ENCODE measurements at regions not wholly inside any gene's neighbourhood (a gene's known extent, or its start where the extent isn't known, plus 50 kb on each side); places are given as distances from the start of the nearest gene placed in this dataset.

GRCh38 chr3:124354150-124354549 lies 362.2 kb upstream of the ROPN1 start:
- peaks cover 0 to 2% of the 10 kb centered on the region in 2 donors for H3K27me3 ChIP-seq
- TF ChIP-seq EP300 (IDR thresholded peaks at IDR 0.05) (no peak), POLR2A (IDR thresholded peaks at IDR 0.05) (no peak), CTCF (IDR thresholded peaks at IDR 0.05) (no peak)
- no peak overlapping the region for H3K4me3 ChIP-seq
- H3K27ac ChIP-seq, result no peak overlapping the region
- DNase-seq (ENCODE audit: low spot score in 2 of 2), result no peak
- no peaks in the 10 kb centered on the region for H3K9me3 ChIP-seq
- no peaks in the 10 kb centered on the region for H3K4me1 ChIP-seq
- no peaks in the 10 kb centered on the region for H3K36me3 ChIP-seq
- WGBS, 2 donors, result 78 to 85% methylated on average over 2 of the region's 2 CpGs

GRCh38 chr3:124358156-124358555 lies 366.2 kb upstream of the ROPN1 start:
- Histone ChIP-seq H3K4me1 (no peaks in the 10 kb centered on the region), H3K9me3 (no peaks in the 10 kb centered on the region), H3K27ac (no peak overlapping the region), H3K4me3 (no peak overlapping the region), H3K36me3 (no peaks in the 10 kb centered on the region), H3K27me3 (no peaks in the 10 kb centered on the region)
- TF ChIP-seq POLR2A (IDR thresholded peaks at IDR 0.05) (no peak), EP300 (IDR thresholded peaks at IDR 0.05) (no peak), CTCF (IDR thresholded peaks at IDR 0.05) (no peak)
- no peak for DNase-seq (ENCODE audit: low spot score in 2 of 2)
- 92 to 95% methylated on average over 3 of the region's 3 CpGs for WGBS, 2 donors

- no peak overlapping the region for H3K4me3 ChIP-seq
- H3K27ac ChIP-seq, result no peak overlapping the region
- H3K4me1 ChIP-seq, result no peaks in the 10 kb centered on the region
- no peaks in the 10 kb centered on the region for H3K9me3 ChIP-seq
- no peak for DNase-seq (ENCODE audit: low spot score in 2 of 2)
- no peaks in the 10 kb centered on the region for H3K27me3 ChIP-seq
- WGBS, 2 donors, result 77 to 92% methylated on average over 3 of the region's 3 CpGs
- H3K36me3 ChIP-seq, result no peaks in the 10 kb centered on the region
- TF ChIP-seq POLR2A (IDR thresholded peaks at IDR 0.05), result no peak
- TF ChIP-seq CTCF (IDR thresholded peaks at IDR 0.05), result no peak
- no peak for TF ChIP-seq EP300 (IDR thresholded peaks at IDR 0.05)
Observed at GRCh38 chr3:124360155-124360554, 368.2 kb upstream of the ROPN1 start.

GRCh38 chr3:124360563-124360962 lies 368.6 kb upstream of the ROPN1 start:
- no peaks in the 10 kb centered on the region for H3K9me3 ChIP-seq
- no peak for DNase-seq (ENCODE audit: low spot score in 2 of 2)
- H3K27me3 ChIP-seq, result no peaks in the 10 kb centered on the region
- H3K36me3 ChIP-seq, result no peaks in the 10 kb centered on the region
- 36 to 39% methylated on average over 3 of the region's 3 CpGs for WGBS, 2 donors
- H3K27ac ChIP-seq, result no peak overlapping the region
- no peak overlapping the region for H3K4me3 ChIP-seq
- no peaks in the 10 kb centered on the region for H3K4me1 ChIP-seq
- TF ChIP-seq POLR2A (IDR thresholded peaks at IDR 0.05), result no peak
- no peak for TF ChIP-seq CTCF (IDR thresholded peaks at IDR 0.05)
- no peak for TF ChIP-seq EP300 (IDR thresholded peaks at IDR 0.05)

- DNase-seq (ENCODE audit: low spot score in 2 of 2), result no peak
- Histone ChIP-seq H3K9me3 (no peaks in the 10 kb centered on the region), H3K36me3 (no peaks in the 10 kb centered on the region), H3K27ac (no peak overlapping the region), H3K27me3 (no peaks in the 10 kb centered on the region), H3K4me1 (no peaks in the 10 kb centered on the region), H3K4me3 (no peak overlapping the region)
- TF ChIP-seq POLR2A (IDR thresholded peaks at IDR 0.05) (no peak), EP300 (IDR thresholded peaks at IDR 0.05) (no peak), CTCF (IDR thresholded peaks at IDR 0.05) (no peak)
- 80 to 83% methylated on average over 3 of the region's 3 CpGs for WGBS, 2 donors
Observed at GRCh38 chr3:124361566-124361965, 368.7 kb upstream of the UMPS start.
